ENCODE measurements at regions not wholly inside any gene's neighbourhood (a gene's known extent, or its start where the extent isn't known, plus 50 kb on each side); places are given as distances from the start of the nearest gene placed in this dataset.
A peak's percentile ranks its signal among the peaks of the same experiment; 100 is the strongest.
"Not testable (repeated sequence)": the region's sequence is repeated elsewhere in the genome, so short reads cannot be mapped to it uniquely, and the experiment has no call there.

GRCh38 chr10:70976063-70976695 lies 87.8 kb upstream of the PCBD1 start:
- no peak overlapping the region for H3K27ac Mint-ChIP-seq
- H3K4me3 Mint-ChIP-seq, result peak overlapping the region in 1 of 4 donors; percentile 80

GRCh38 chr10:70977625-70978024 lies 89.3 kb upstream of the PCBD1 start:
- Mint-ChIP-seq H3K9me3 (peaks cover 3 to 6% (median 4%) of the 10 kb centered on the region in 3 donors), H3K4me1 (peaks cover 0 to 8% (median 2%) of the 10 kb centered on the region in 3 donors), H3K36me3 (no peaks in the 10 kb centered on the region), H3K27me3 (peaks cover 6% of the 10 kb centered on the region), H3K27ac (no peak overlapping the region), H3K4me3 (no peak overlapping the region)

More at GRCh38 chr10:70976063-70976695, 87.8 kb upstream of the PCBD1 start:
- H3K9me3 Mint-ChIP-seq, result peaks cover 8 to 9% (median 9%) of the 10 kb centered on the region in 3 donors
- H3K27me3 Mint-ChIP-seq, result peaks cover 6% of the 10 kb centered on the region
- no peaks in the 10 kb centered on the region for H3K36me3 Mint-ChIP-seq
- no peaks in the 10 kb centered on the region for H3K4me1 Mint-ChIP-seq

- H3K4me1 Mint-ChIP-seq, result peaks cover 0 to 13% (median 4%) of the 10 kb centered on the region in 3 donors
- peaks cover 3 to 6% (median 3%) of the 10 kb centered on the region in 3 donors for H3K9me3 Mint-ChIP-seq
- H3K4me3 Mint-ChIP-seq, result no peak overlapping the region
- H3K36me3 Mint-ChIP-seq, result no peaks in the 10 kb centered on the region
- peaks cover 6% of the 10 kb centered on the region for H3K27me3 Mint-ChIP-seq
- no peak overlapping the region for H3K27ac Mint-ChIP-seq
Observed at GRCh38 chr10:70978181-70978580, 89.8 kb upstream of the PCBD1 start.

GRCh38 chr10:70978816-70979480 lies 90.6 kb upstream of the PCBD1 start:
- peaks cover 0 to 6% (median 3%) of the 10 kb centered on the region in 3 donors for H3K9me3 Mint-ChIP-seq
- H3K27ac Mint-ChIP-seq, result no peak overlapping the region
- peaks cover 6% of the 10 kb centered on the region for H3K27me3 Mint-ChIP-seq
- H3K36me3 Mint-ChIP-seq, result no peaks in the 10 kb centered on the region
- H3K4me1 Mint-ChIP-seq, result peaks cover 0 to 13% (median 4%) of the 10 kb centered on the region in 3 donors
- no peak overlapping the region for H3K4me3 Mint-ChIP-seq

GRCh38 chr10:70980687-70981086 lies 92.3 kb upstream of the PCBD1 start:
- H3K27ac Mint-ChIP-seq, result peak overlapping the region in 1 of 3 donors; percentile 50
- peaks cover 3% of the 10 kb centered on the region for H3K27me3 Mint-ChIP-seq
- peaks cover 0 to 13% (median 4%) of the 10 kb centered on the region in 3 donors for H3K4me1 Mint-ChIP-seq
- no peak overlapping the region for H3K4me3 Mint-ChIP-seq
- H3K9me3 Mint-ChIP-seq, result peaks cover 0 to 6% (median 3%) of the 10 kb centered on the region in 3 donors
- no peaks in the 10 kb centered on the region for H3K36me3 Mint-ChIP-seq

GRCh38 chr10:70981171-70981836 lies 92.9 kb upstream of the PCBD1 start:
- Mint-ChIP-seq H3K36me3 (no peaks in the 10 kb centered on the region), H3K4me1 (peaks cover 0 to 13% (median 4%) of the 10 kb centered on the region in 3 donors), H3K27me3 (peaks cover 3% of the 10 kb centered on the region), H3K27ac (peak overlapping the region in 1 of 3 donors; percentile 43), H3K4me3 (no peak overlapping the region), H3K9me3 (peaks cover 0 to 1% (median 0%) of the 10 kb centered on the region in 3 donors)

- Mint-ChIP-seq H3K27ac (peak overlapping the region in 1 of 3 donors; percentile 43), H3K4me3 (peak overlapping the region in 2 of 4 donors; percentile 25 to 82), H3K4me1 (peaks cover 0 to 13% (median 4%) of the 10 kb centered on the region in 3 donors), H3K36me3 (no peaks in the 10 kb centered on the region), H3K27me3 (peaks cover 1% of the 10 kb centered on the region), H3K9me3 (no peaks in the 10 kb centered on the region)
Observed at GRCh38 chr10:70981936-70982335, 93.6 kb upstream of the PCBD1 start.

GRCh38 chr10:70982443-70982842 lies 94.1 kb upstream of the PCBD1 start:
- no peaks in the 10 kb centered on the region for H3K9me3 Mint-ChIP-seq
- H3K4me1 Mint-ChIP-seq, result peaks cover 0 to 13% (median 4%) of the 10 kb centered on the region in 3 donors
- peaks cover 2% of the 10 kb centered on the region for H3K27me3 Mint-ChIP-seq
- peak overlapping the region in 2 of 4 donors; percentile 25 to 82 for H3K4me3 Mint-ChIP-seq
- no peak overlapping the region for H3K27ac Mint-ChIP-seq
- H3K36me3 Mint-ChIP-seq, result no peaks in the 10 kb centered on the region

GRCh38 chr10:70984986-70985722 lies 96.8 kb upstream of the PCBD1 start:
- no peaks in the 10 kb centered on the region for H3K9me3 Mint-ChIP-seq
- peaks cover 0 to 13% (median 4%) of the 10 kb centered on the region in 3 donors for H3K4me1 Mint-ChIP-seq
- H3K4me3 Mint-ChIP-seq, result no peak overlapping the region
- peaks cover 1% of the 10 kb centered on the region for H3K27me3 Mint-ChIP-seq
- H3K27ac Mint-ChIP-seq, result no peak overlapping the region
- no peaks in the 10 kb centered on the region for H3K36me3 Mint-ChIP-seq

- Mint-ChIP-seq H3K9me3 (no peaks in the 10 kb centered on the region), H3K27ac (no peak overlapping the region), H3K4me1 (peaks cover 0 to 13% (median 4%) of the 10 kb centered on the region in 3 donors), H3K4me3 (no peak overlapping the region), H3K27me3 (peaks cover 1% of the 10 kb centered on the region), H3K36me3 (no peaks in the 10 kb centered on the region)
Observed at GRCh38 chr10:70985824-70986622, 97.7 kb upstream of the PCBD1 start.

GRCh38 chr10:70986623-70986950 lies 98.2 kb upstream of the PCBD1 start:
- Mint-ChIP-seq H3K4me3 (no peak overlapping the region), H3K4me1 (peaks cover 0 to 13% (median 4%) of the 10 kb centered on the region in 3 donors), H3K27me3 (peaks cover 1% of the 10 kb centered on the region), H3K27ac (no peak overlapping the region), H3K36me3 (no peaks in the 10 kb centered on the region), H3K9me3 (no peaks in the 10 kb centered on the region)

GRCh38 chr10:70987396-70988130 lies 99.2 kb upstream of the PCBD1 start:
- peaks cover 0 to 6% (median 3%) of the 10 kb centered on the region in 3 donors for H3K4me1 Mint-ChIP-seq
- H3K27ac Mint-ChIP-seq, result no peak overlapping the region
- H3K4me3 Mint-ChIP-seq, result no peak overlapping the region
- peaks cover 1% of the 10 kb centered on the region for H3K27me3 Mint-ChIP-seq
- no peaks in the 10 kb centered on the region for H3K9me3 Mint-ChIP-seq
- H3K36me3 Mint-ChIP-seq, result no peaks in the 10 kb centered on the region

GRCh38 chr10:70990156-70990555 lies 101.8 kb upstream of the PCBD1 start:
- not testable (repeated sequence) for H3K27ac Mint-ChIP-seq, H3K27me3 Mint-ChIP-seq, H3K36me3 Mint-ChIP-seq, H3K9me3 Mint-ChIP-seq, H3K4me1 Mint-ChIP-seq, H3K4me3 Mint-ChIP-seq

- Mint-ChIP-seq H3K27me3 (peaks cover 5% of the 10 kb centered on the region), H3K36me3 (no peaks in the 10 kb centered on the region), H3K9me3 (no peaks in the 10 kb centered on the region), H3K4me3 (no peak overlapping the region), H3K4me1 (no peaks in the 10 kb centered on the region), H3K27ac (no peak overlapping the region)
Observed at GRCh38 chr10:70990681-70991080, 102.3 kb upstream of the PCBD1 start.
